ENCODE measurements at regions not wholly inside any gene's neighbourhood (a gene's known extent, or its start where the extent isn't known, plus 50 kb on each side); places are given as distances from the start of the nearest gene placed in this dataset.

DNA sequence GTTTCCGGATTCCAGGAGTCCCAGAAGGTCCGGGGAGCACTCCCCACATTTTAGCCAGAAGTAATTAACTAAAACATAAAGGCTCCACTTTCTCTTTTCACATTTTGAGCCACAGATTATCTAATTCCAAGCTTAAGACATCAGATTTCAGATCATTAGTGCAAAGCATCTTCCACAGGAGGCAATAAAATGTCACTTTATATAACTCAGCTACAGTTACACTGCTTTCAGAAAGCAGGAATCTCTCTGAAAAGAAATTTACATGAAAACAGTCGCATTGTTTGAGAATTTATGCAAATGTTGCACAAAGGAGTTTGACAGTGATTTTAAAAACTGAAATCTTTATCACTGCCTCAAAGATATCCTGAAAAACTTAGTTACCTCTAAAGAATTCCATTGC lies 99.7 kb downstream of the LMO4 start:
- no peaks in the 10 kb centered on the region for H3K27me3 ChIP-seq (replicated peaks in 1 of 2; ENCODE audit: control insufficient read depth in 2 of 2, insufficient read depth in 2 of 2, low read length in 1 of 2)
- no peaks in the 10 kb centered on the region for H3K9me3 ChIP-seq (replicated peaks; ENCODE audit: control insufficient read depth, insufficient read depth, low read length)
- ATAC-seq (no peak), FAIRE-seq (no peak), DNase-seq (ENCODE audit: low read depth, low spot score) (no peak)
- no peaks in the 10 kb centered on the region for H3K79me2 ChIP-seq (ENCODE audit: control insufficient read depth, insufficient read depth, low read length)
- ChIA-PET SMC1A (ENCODE audit: uncharacterized antibody, unreplicated experiment) (no interaction called here), POLR2A (no interaction called here), CTCF (no interaction called here), RAD21 (ENCODE audit: unreplicated experiment) (no interaction called here)
- H3K27ac ChIP-seq (ENCODE audit: control insufficient read depth, insufficient read depth) = no peak overlapping the region
- WGBS (ENCODE audit: insufficient coverage, insufficient replicate concordance, low lambda C conversion rate, missing lambda C conversion rate) = 70% methylated on average over 3 of the region's 3 CpGs
- H3K4me2 ChIP-seq (ENCODE audit: control insufficient read depth, insufficient read depth) = no peak overlapping the region
- no peak overlapping the region for H3K4me3 ChIP-seq
- in situ Hi-C loops (cut with MboI) (no loop called here), intact Hi-C loops (cut with micrococcal nuclease; ENCODE audit: unreplicated experiment) (no loop called here)
- no peak overlapping the region for H2AFZ ChIP-seq (ENCODE audit: control insufficient read depth, low read depth, low read length)
- BruUV-seq (replicated peaks) = no TSS peak
- H3K36me3 ChIP-seq (ENCODE audit: control insufficient read depth in 2 of 2, insufficient read depth in 2 of 2, low read length in 1 of 2) = no peaks in the 10 kb centered on the region
- no peak overlapping the region for H3K9ac ChIP-seq (ENCODE audit: control insufficient read depth, insufficient read depth, low read length)
- no peaks in the 10 kb centered on the region for H3K4me1 ChIP-seq (ENCODE audit: control insufficient read depth, insufficient read depth, low read length)
- H4K20me1 ChIP-seq (ENCODE audit: control insufficient read depth, insufficient read depth) = no peaks in the 10 kb centered on the region
- TF ChIP-seq, protein P1, sequence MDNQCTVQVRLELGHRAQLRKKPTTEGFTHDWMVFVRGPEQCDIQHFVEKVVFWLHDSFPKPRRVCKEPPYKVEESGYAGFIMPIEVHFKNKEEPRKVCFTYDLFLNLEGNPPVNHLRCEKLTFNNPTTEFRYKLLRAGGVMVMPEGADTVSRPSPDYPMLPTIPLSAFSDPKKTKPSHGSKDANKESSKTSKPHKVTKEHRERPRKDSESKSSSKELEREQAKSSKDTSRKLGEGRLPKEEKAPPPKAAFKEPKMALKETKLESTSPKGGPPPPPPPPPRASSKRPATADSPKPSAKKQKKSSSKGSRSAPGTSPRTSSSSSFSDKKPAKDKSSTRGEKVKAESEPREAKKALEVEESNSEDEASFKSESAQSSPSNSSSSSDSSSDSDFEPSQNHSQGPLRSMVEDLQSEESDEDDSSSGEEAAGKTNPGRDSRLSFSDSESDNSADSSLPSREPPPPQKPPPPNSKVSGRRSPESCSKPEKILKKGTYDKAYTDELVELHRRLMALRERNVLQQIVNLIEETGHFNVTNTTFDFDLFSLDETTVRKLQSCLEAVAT (IDR thresholded peaks at IDR 0.05) = no peak
- TF ChIP-seq ZNF207 (IDR thresholded peaks at IDR 0.05; ENCODE audit: borderline replicate concordance) (no peak), ZNF217 (IDR thresholded peaks at IDR 0.05) (no peak), HDAC2 (IDR thresholded peaks at IDR 0.05) (no peak), PML (IDR thresholded peaks at IDR 0.05; ENCODE audit: low read length) (no peak), RBBP5 (conservative IDR thresholded peaks at IDR 0.05) (no peak), SUZ12 (IDR thresholded peaks at IDR 0.05; ENCODE audit: unreplicated experiment) (no peak), MYC (IDR thresholded peaks at IDR 0.05; ENCODE audit: insufficient read depth, insufficient read length, insufficient replicate concordance, low read length, severe bottlenecking) (no peak), SMAD1 (IDR thresholded peaks at IDR 0.05; ENCODE audit: low read depth, partially characterized antibody) (no peak), RFX5 (IDR thresholded peaks at IDR 0.05; ENCODE audit: low read depth, low read length) (no peak)
- TF ChIP-seq, protein P2, sequence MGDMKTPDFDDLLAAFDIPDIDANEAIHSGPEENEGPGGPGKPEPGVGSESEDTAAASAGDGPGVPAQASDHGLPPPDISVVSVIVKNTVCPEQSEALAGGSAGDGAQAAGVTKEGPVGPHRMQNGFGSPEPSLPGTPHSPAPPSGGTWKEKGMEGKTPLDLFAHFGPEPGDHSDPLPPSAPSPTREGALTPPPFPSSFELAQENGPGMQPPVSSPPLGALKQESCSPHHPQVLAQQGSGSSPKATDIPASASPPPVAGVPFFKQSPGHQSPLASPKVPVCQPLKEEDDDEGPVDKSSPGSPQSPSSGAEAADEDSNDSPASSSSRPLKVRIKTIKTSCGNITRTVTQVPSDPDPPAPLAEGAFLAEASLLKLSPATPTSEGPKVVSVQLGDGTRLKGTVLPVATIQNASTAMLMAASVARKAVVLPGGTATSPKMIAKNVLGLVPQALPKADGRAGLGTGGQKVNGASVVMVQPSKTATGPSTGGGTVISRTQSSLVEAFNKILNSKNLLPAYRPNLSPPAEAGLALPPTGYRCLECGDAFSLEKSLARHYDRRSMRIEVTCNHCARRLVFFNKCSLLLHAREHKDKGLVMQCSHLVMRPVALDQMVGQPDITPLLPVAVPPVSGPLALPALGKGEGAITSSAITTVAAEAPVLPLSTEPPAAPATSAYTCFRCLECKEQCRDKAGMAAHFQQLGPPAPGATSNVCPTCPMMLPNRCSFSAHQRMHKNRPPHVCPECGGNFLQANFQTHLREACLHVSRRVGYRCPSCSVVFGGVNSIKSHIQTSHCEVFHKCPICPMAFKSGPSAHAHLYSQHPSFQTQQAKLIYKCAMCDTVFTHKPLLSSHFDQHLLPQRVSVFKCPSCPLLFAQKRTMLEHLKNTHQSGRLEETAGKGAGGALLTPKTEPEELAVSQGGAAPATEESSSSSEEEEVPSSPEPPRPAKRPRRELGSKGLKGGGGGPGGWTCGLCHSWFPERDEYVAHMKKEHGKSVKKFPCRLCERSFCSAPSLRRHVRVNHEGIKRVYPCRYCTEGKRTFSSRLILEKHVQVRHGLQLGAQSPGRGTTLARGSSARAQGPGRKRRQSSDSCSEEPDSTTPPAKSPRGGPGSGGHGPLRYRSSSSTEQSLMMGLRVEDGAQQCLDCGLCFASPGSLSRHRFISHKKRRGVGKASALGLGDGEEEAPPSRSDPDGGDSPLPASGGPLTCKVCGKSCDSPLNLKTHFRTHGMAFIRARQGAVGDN (IDR thresholded peaks at IDR 0.05) = no peak
- TF ChIP-seq, protein P3, sequence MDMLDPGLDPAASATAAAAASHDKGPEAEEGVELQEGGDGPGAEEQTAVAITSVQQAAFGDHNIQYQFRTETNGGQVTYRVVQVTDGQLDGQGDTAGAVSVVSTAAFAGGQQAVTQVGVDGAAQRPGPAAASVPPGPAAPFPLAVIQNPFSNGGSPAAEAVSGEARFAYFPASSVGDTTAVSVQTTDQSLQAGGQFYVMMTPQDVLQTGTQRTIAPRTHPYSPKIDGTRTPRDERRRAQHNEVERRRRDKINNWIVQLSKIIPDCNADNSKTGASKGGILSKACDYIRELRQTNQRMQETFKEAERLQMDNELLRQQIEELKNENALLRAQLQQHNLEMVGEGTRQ (IDR thresholded peaks at IDR 0.05; ENCODE audit: borderline replicate concordance, low read depth, low read length) = no peak
- TF ChIP-seq, protein P4, sequence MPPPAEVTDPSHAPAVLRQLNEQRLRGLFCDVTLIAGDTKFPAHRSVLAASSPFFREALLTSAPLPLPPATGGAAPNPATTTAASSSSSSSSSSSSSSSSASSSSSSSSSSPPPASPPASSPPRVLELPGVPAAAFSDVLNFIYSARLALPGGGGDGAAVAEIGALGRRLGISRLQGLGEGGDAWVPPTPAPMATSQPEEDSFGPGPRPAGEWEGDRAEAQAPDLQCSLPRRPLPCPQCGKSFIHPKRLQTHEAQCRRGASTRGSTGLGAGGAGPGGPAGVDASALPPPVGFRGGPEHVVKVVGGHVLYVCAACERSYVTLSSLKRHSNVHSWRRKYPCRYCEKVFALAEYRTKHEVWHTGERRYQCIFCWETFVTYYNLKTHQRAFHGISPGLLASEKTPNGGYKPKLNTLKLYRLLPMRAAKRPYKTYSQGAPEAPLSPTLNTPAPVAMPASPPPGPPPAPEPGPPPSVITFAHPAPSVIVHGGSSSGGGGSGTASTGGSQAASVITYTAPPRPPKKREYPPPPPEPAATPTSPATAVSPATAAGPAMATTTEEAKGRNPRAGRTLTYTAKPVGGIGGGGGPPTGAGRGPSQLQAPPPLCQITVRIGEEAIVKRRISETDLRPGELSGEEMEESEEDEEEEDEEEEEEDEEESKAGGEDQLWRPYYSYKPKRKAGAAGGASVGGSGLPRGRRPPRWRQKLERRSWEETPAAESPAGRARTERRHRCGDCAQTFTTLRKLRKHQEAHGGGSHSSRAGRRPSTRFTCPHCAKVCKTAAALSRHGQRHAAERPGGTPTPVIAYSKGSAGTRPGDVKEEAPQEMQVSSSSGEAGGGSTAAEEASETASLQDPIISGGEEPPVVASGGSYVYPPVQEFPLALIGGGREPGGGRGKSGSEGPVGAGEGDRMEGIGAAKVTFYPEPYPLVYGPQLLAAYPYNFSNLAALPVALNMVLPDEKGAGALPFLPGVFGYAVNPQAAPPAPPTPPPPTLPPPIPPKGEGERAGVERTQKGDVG (CRISPR knock-in tag; IDR thresholded peaks at IDR 0.05) = no peak
- TF ChIP-seq, protein P5, sequence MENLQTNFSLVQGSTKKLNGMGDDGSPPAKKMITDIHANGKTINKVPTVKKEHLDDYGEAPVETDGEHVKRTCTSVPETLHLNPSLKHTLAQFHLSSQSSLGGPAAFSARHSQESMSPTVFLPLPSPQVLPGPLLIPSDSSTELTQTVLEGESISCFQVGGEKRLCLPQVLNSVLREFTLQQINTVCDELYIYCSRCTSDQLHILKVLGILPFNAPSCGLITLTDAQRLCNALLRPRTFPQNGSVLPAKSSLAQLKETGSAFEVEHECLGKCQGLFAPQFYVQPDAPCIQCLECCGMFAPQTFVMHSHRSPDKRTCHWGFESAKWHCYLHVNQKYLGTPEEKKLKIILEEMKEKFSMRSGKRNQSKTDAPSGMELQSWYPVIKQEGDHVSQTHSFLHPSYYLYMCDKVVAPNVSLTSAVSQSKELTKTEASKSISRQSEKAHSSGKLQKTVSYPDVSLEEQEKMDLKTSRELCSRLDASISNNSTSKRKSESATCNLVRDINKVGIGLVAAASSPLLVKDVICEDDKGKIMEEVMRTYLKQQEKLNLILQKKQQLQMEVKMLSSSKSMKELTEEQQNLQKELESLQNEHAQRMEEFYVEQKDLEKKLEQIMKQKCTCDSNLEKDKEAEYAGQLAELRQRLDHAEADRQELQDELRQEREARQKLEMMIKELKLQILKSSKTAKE (IDR thresholded peaks at IDR 0.05; ENCODE audit: low read depth, poor library complexity, severe bottlenecking) = no peak

All from GM12878 (cell line).